ENCODE measurements at regions not wholly inside any gene's neighbourhood (a gene's known extent, or its start where the extent isn't known, plus 50 kb on each side); places are given as distances from the start of the nearest gene placed in this dataset.

DNA sequence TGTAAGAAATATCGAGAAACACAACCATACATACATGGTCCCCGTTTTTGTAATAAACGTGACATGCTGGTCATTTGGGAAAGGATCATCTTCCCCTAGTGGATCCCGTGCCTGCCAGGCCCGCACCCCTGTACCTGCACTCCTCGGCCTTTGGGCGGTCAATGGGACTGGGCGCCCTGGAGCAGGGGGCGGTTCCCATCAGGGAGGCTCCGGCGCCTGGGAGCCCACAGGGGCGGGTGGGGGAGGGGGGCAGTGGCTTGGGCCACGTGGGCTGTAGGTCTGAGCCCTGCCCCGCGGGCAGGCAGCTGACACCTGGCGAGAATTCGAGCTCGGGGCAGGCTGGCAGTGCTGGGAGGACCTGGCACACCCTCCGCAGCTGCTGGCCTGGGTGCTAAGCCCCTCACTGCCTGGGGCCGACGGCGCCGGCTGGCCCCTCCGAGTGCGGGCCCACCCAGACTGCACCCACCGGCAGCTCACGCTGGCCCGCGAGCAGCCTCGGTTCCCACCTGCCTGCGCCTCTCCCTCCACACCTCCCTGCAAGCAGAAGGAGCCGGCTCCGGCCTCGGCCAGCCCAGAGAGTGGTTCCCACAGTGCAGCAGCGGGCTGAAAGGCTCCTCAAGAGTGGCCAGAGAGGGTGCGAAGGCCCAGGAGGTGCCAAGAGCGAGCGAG lies 361.6 kb upstream of the GRM3 start:
- DNase-seq (peak in 1 of 2 donors; percentile 4), ATAC-seq (no peak)
- H3K27ac ChIP-seq: no peak overlapping the region
- no peaks in the 10 kb centered on the region for H3K36me3 ChIP-seq
- H3K4me1 ChIP-seq: no peaks in the 10 kb centered on the region
- intact Hi-C loops (cut with DNase I): no loop called here
- H3K27me3 ChIP-seq: no peaks in the 10 kb centered on the region
- WGBS, 2 donors: 92 to 94% methylated on average over 35 to 38 of the region's 38 CpGs
- TF ChIP-seq, protein P1, sequence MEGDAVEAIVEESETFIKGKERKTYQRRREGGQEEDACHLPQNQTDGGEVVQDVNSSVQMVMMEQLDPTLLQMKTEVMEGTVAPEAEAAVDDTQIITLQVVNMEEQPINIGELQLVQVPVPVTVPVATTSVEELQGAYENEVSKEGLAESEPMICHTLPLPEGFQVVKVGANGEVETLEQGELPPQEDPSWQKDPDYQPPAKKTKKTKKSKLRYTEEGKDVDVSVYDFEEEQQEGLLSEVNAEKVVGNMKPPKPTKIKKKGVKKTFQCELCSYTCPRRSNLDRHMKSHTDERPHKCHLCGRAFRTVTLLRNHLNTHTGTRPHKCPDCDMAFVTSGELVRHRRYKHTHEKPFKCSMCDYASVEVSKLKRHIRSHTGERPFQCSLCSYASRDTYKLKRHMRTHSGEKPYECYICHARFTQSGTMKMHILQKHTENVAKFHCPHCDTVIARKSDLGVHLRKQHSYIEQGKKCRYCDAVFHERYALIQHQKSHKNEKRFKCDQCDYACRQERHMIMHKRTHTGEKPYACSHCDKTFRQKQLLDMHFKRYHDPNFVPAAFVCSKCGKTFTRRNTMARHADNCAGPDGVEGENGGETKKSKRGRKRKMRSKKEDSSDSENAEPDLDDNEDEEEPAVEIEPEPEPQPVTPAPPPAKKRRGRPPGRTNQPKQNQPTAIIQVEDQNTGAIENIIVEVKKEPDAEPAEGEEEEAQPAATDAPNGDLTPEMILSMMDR (IDR thresholded peaks at IDR 0.05): no peak
- peaks cover 0 to 5% (median 0%) of the 10 kb centered on the region in 11 donors for H3K9me3 ChIP-seq
- H3K4me3 ChIP-seq: no peak overlapping the region

DNA sequence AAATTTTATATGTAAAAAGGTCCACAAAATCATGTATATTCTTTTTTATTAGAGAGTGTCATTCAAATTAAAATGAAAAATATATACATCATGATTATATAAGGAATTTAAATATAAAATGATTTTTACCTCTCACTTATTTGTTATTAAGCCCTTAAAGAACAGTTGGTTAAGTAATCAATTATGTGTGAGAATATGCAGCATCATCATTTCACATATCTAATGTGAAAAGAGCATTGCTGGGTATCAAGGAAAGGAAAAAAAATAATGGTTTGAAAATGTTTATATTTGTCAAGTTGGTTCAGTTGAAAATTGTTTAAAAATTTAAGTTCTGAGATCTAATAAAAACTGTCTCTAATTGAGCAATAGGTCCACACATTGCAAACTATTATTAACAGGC lies 363.6 kb upstream of the GRM3 start:
- ATAC-seq (no peak), DNase-seq (no peak)
- H3K9me3 ChIP-seq: peaks cover 0 to 10% (median 2%) of the 10 kb centered on the region in 11 donors
- H3K4me3 ChIP-seq: no peak overlapping the region
- no peak overlapping the region for H3K27ac ChIP-seq
- H3K36me3 ChIP-seq: no peaks in the 10 kb centered on the region
- no peaks in the 10 kb centered on the region for H3K4me1 ChIP-seq
- H3K27me3 ChIP-seq: no peaks in the 10 kb centered on the region
- TF ChIP-seq, protein P1 (IDR thresholded peaks at IDR 0.05): no peak
- intact Hi-C loops (cut with DNase I): no loop called here

DNA sequence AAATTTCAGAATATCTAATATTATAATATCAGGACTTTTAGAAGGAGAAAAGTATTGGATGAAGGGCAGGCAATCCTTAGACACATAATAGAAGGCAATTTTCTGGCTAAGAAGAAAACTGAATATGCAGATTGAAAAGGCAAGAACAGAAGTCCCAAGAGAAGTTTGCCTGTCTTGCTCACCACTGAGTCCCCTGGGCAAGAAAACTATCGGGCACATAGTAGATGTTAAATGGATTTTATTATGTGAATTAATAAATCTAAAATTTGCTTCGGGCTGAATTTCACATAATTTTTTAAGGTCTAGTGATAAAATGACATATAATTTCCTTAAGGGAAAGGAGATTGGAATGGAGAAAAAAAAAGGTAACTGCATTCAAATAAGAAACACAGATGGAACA lies 380.9 kb upstream of the GRM3 start:
- Histone ChIP-seq H3K4me1 (no peaks in the 10 kb centered on the region), H3K9me3 (peaks cover 0 to 10% (median 0%) of the 10 kb centered on the region in 11 donors), H3K36me3 (no peaks in the 10 kb centered on the region), H3K27me3 (no peaks in the 10 kb centered on the region), H3K4me3 (no peak overlapping the region), H3K27ac (no peak overlapping the region)
- no peak for DNase-seq
- TF ChIP-seq, protein P1 (IDR thresholded peaks at IDR 0.05): no peak
- intact Hi-C loops (cut with DNase I): no loop called here
- ATAC-seq: no peak
- WGBS, 2 donors: 86 to 89% methylated on average over 2 of the region's 2 CpGs

DNA sequence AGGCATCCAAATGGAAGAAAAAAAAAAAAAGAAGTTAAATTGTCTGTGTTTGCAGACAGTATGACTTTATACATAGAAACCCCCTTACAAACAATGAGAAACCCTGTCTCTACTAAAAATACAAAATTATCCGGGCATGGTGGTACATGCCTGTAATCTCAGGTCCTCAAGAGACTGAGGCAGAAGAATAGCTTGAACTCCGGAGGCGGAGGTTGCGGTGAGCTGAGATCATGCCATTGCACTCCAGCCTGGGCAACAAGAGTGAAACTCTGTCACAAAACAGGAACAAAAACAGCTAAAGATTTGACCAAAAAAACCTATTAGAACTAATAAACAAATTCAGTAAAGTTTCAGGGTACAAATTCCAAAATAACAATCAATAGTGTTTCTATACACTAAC lies 385.8 kb upstream of the GRM3 start:
- no peak for ATAC-seq
- H3K27me3 ChIP-seq: no peaks in the 10 kb centered on the region
- no peak for DNase-seq
- no peaks in the 10 kb centered on the region for H3K36me3 ChIP-seq
- TF ChIP-seq, protein P1 (IDR thresholded peaks at IDR 0.05): no peak
- intact Hi-C loops (cut with DNase I): no loop called here
- no peak overlapping the region for H3K27ac ChIP-seq
- WGBS, 2 donors: 91 to 94% methylated on average over 4 of the region's 4 CpGs
- no peaks in the 10 kb centered on the region for H3K4me1 ChIP-seq
- peaks cover 0 to 24% (median 3%) of the 10 kb centered on the region in 11 donors for H3K9me3 ChIP-seq
- no peak overlapping the region for H3K4me3 ChIP-seq
